ENCODE measurements at regions not wholly inside any gene's neighbourhood (a gene's known extent, or its start where the extent isn't known, plus 50 kb on each side); places are given as distances from the start of the nearest gene placed in this dataset.
"Not testable (repeated sequence)": the region's sequence is repeated elsewhere in the genome, so short reads cannot be mapped to it uniquely, and the experiment has no call there.

DNA sequence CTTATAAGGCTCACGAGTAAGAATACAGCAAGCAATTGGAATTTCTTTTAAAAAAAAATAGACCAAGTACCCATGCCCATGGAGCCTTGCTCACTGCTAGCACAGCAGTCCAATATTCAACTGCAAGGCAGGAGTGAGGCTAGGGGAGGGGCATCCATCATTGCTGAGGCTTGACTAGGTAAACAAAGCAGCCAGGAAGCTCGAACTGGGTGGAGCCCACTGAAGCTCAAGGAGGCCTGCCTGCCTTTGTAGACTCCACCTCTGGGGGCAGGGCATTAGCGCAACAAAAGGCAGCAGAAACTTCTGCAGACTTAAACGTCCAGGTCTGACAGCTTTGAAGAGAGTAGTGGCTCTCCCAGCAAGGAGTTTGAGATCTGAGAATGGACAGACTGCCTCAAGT lies 84.0 kb upstream of the STEAP1 start:
- not testable (repeated sequence) for DNase-seq (ENCODE audit: low spot score)

DNA sequence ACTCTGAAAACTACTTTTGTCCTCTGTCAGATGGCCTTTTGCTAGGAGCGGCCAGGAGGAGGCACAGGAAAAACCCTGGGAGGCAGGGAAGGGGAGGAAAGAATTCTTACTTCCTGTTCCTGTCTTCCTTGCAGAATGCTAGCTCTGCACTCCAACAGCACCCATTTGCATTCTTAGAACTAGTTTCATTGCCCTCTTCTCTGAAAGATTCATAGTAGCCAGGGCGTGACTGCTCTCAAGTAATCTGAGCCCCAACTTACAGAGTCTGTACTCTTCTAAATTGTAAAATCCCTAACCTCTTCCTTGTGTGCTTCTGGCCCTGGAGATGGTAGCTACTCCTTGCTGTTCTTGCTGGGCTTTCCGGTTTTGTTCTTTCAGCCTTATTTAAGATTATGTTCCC lies 75.3 kb upstream of the STEAP1 start:
- DNase-seq (ENCODE audit: low spot score) = no peak

GRCh38 chr7:90081621-90082020 lies 72.6 kb upstream of the STEAP1 start:
- no peak for DNase-seq (ENCODE audit: low spot score)

DNA sequence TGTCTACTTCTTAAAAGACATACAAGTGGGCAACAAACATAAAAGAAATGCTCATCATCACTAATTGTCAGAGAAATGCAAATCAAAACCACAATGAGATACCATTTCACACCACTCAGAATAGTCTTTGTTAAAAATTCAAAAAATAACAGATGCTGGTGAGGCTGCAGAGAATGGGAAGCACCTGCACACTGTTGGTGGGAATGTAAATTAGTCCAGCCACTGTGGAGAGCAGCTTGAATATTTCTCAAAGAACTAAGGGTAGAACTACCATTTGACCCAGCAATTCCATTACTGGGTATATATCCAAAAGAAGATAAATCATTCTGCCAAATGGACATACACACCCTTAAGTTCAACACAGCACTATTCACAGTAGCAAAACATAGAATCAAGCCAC lies 61.8 kb upstream of the STEAP1 start:
- DNase-seq (ENCODE audit: low spot score) = no peak

- DNase-seq (ENCODE audit: low spot score) = no peak
These were observed 60.2 kb upstream of the STEAP1 start for GRCh38 chr7:90094030-90094429.
